ENCODE measurements at regions not wholly inside any gene's neighbourhood (a gene's known extent, or its start where the extent isn't known, plus 50 kb on each side); places are given as distances from the start of the nearest gene placed in this dataset.
"Not testable (repeated sequence)": the region's sequence is repeated elsewhere in the genome, so short reads cannot be mapped to it uniquely, and the experiment has no call there.

GRCh38 chr7:131674131-131674530 is 117.7 kb upstream of the PODXL start:
- TF ChIP-seq YY1 (IDR thresholded peaks at IDR 0.05; ENCODE audit: insufficient read depth, insufficient read length) (no peak), SUZ12 (IDR thresholded peaks at IDR 0.05; ENCODE audit: extremely low read depth, insufficient read depth, insufficient read length) (no peak), ZNF274 (IDR thresholded peaks at IDR 0.05; ENCODE audit: low read depth, low read length) (no peak)
- Histone ChIP-seq H3K4me3 (ENCODE audit: insufficient read length, low read depth) (no peak overlapping the region), H3K4me1 (ENCODE audit: insufficient read depth, insufficient read length) (no peaks in the 10 kb centered on the region), H3K9me3 (ENCODE audit: insufficient read depth, low read length) (no peaks in the 10 kb centered on the region), H3K9ac (ENCODE audit: insufficient read length, low read depth) (no peak overlapping the region), H3K27me3 (ENCODE audit: insufficient read depth, insufficient read length) (no peaks in the 10 kb centered on the region), H3K36me3 (ENCODE audit: insufficient read depth, insufficient read length, low read length) (peaks cover 30% of the 10 kb centered on the region)
- no peak for DNase-seq (ENCODE audit: low read depth, low spot score)

GRCh38 chr7:131673576-131673975 is 117.1 kb upstream of the PODXL start:
- Histone ChIP-seq H3K4me3 (ENCODE audit: insufficient read length, low read depth) (no peak overlapping the region), H3K9ac (ENCODE audit: insufficient read length, low read depth) (no peak overlapping the region), H3K9me3 (ENCODE audit: insufficient read depth, low read length) (no peaks in the 10 kb centered on the region), H3K4me1 (ENCODE audit: insufficient read depth, insufficient read length) (no peaks in the 10 kb centered on the region), H3K36me3 (ENCODE audit: insufficient read depth, insufficient read length, low read length) (peaks cover 31% of the 10 kb centered on the region), H3K27me3 (ENCODE audit: insufficient read depth, insufficient read length) (no peaks in the 10 kb centered on the region)
- TF ChIP-seq ZNF274 (IDR thresholded peaks at IDR 0.05; ENCODE audit: low read depth, low read length) (no peak), SUZ12 (IDR thresholded peaks at IDR 0.05; ENCODE audit: extremely low read depth, insufficient read depth, insufficient read length) (no peak), YY1 (IDR thresholded peaks at IDR 0.05; ENCODE audit: insufficient read depth, insufficient read length) (no peak)
- DNase-seq (ENCODE audit: low read depth, low spot score), result no peak

GRCh38 chr7:131670406-131670805 is 114.0 kb upstream of the PODXL start:
- Histone ChIP-seq H3K9ac (ENCODE audit: insufficient read length, low read depth) (no peak overlapping the region), H3K4me3 (ENCODE audit: insufficient read length, low read depth) (no peak overlapping the region), H3K36me3 (ENCODE audit: insufficient read depth, insufficient read length, low read length) (peaks cover 50% of the 10 kb centered on the region), H3K27me3 (ENCODE audit: insufficient read depth, insufficient read length) (no peaks in the 10 kb centered on the region), H3K4me1 (ENCODE audit: insufficient read depth, insufficient read length) (no peaks in the 10 kb centered on the region), H3K9me3 (ENCODE audit: insufficient read depth, low read length) (no peaks in the 10 kb centered on the region)
- TF ChIP-seq ZNF274 (IDR thresholded peaks at IDR 0.05; ENCODE audit: low read depth, low read length) (no peak), SUZ12 (IDR thresholded peaks at IDR 0.05; ENCODE audit: extremely low read depth, insufficient read depth, insufficient read length) (no peak), YY1 (IDR thresholded peaks at IDR 0.05; ENCODE audit: insufficient read depth, insufficient read length) (no peak)
- DNase-seq (ENCODE audit: low read depth, low spot score), result no peak

- Histone ChIP-seq H3K4me1 (ENCODE audit: insufficient read depth, insufficient read length) (peaks cover 5% of the 10 kb centered on the region), H3K4me3 (ENCODE audit: insufficient read length, low read depth) (no peak overlapping the region), H3K9me3 (ENCODE audit: insufficient read depth, low read length) (no peaks in the 10 kb centered on the region), H3K36me3 (ENCODE audit: insufficient read depth, insufficient read length, low read length) (peaks cover 46% of the 10 kb centered on the region), H3K27me3 (ENCODE audit: insufficient read depth, insufficient read length) (no peaks in the 10 kb centered on the region), H3K9ac (ENCODE audit: insufficient read length, low read depth) (no peak overlapping the region)
- no peak for DNase-seq (ENCODE audit: low read depth, low spot score)
- no peak for TF ChIP-seq YY1 (IDR thresholded peaks at IDR 0.05; ENCODE audit: insufficient read depth, insufficient read length)
- no peak for TF ChIP-seq ZNF274 (IDR thresholded peaks at IDR 0.05; ENCODE audit: low read depth, low read length)
- no peak for TF ChIP-seq SUZ12 (IDR thresholded peaks at IDR 0.05; ENCODE audit: extremely low read depth, insufficient read depth, insufficient read length)
Observed at GRCh38 chr7:131667699-131668098, 111.3 kb upstream of the PODXL start.

GRCh38 chr7:131665021-131665420 is 108.6 kb upstream of the PODXL start:
- no peak for DNase-seq (ENCODE audit: low read depth, low spot score)
- no peaks in the 10 kb centered on the region for H3K27me3 ChIP-seq (ENCODE audit: insufficient read depth, insufficient read length)
- H3K9ac ChIP-seq (ENCODE audit: insufficient read length, low read depth), result no peak overlapping the region
- no peak for TF ChIP-seq YY1 (IDR thresholded peaks at IDR 0.05; ENCODE audit: insufficient read depth, insufficient read length)
- TF ChIP-seq ZNF274 (IDR thresholded peaks at IDR 0.05; ENCODE audit: low read depth, low read length), result no peak
- no peak for TF ChIP-seq SUZ12 (IDR thresholded peaks at IDR 0.05; ENCODE audit: extremely low read depth, insufficient read depth, insufficient read length)
- H3K9me3 ChIP-seq (ENCODE audit: insufficient read depth, low read length), result no peaks in the 10 kb centered on the region
- no peak overlapping the region for H3K4me3 ChIP-seq (ENCODE audit: insufficient read length, low read depth)
- peaks cover 5% of the 10 kb centered on the region for H3K4me1 ChIP-seq (ENCODE audit: insufficient read depth, insufficient read length)
- peaks cover 36% of the 10 kb centered on the region for H3K36me3 ChIP-seq (ENCODE audit: insufficient read depth, insufficient read length, low read length)

- no peaks in the 10 kb centered on the region for H3K9me3 ChIP-seq (ENCODE audit: insufficient read depth, low read length)
- no peak overlapping the region for H3K9ac ChIP-seq (ENCODE audit: insufficient read length, low read depth)
- H3K4me3 ChIP-seq (ENCODE audit: insufficient read length, low read depth), result no peak overlapping the region
- H3K4me1 ChIP-seq (ENCODE audit: insufficient read depth, insufficient read length), result peaks cover 5% of the 10 kb centered on the region
- no peak for DNase-seq (ENCODE audit: low read depth, low spot score)
- H3K36me3 ChIP-seq (ENCODE audit: insufficient read depth, insufficient read length, low read length), result peaks cover 36% of the 10 kb centered on the region
- no peaks in the 10 kb centered on the region for H3K27me3 ChIP-seq (ENCODE audit: insufficient read depth, insufficient read length)
- TF ChIP-seq YY1 (IDR thresholded peaks at IDR 0.05; ENCODE audit: insufficient read depth, insufficient read length) (no peak), ZNF274 (IDR thresholded peaks at IDR 0.05; ENCODE audit: low read depth, low read length) (no peak), SUZ12 (IDR thresholded peaks at IDR 0.05; ENCODE audit: extremely low read depth, insufficient read depth, insufficient read length) (no peak)
Observed at GRCh38 chr7:131664570-131664969, 108.1 kb upstream of the PODXL start.

GRCh38 chr7:131662301-131662873 is 106.0 kb upstream of the PODXL start:
- peaks cover 31% of the 10 kb centered on the region for H3K36me3 ChIP-seq (ENCODE audit: insufficient read depth, insufficient read length, low read length)
- not testable (repeated sequence) for H3K9ac ChIP-seq (ENCODE audit: insufficient read length, low read depth); H3K4me1 ChIP-seq (ENCODE audit: insufficient read depth, insufficient read length); H3K4me3 ChIP-seq (ENCODE audit: insufficient read length, low read depth); H3K27me3 ChIP-seq (ENCODE audit: insufficient read depth, insufficient read length); H3K9me3 ChIP-seq (ENCODE audit: insufficient read depth, low read length); DNase-seq (ENCODE audit: low read depth, low spot score)

GRCh38 chr7:131657881-131658280 is 101.5 kb upstream of the PODXL start:
- H3K9me3 ChIP-seq (ENCODE audit: insufficient read depth, low read length), result no peaks in the 10 kb centered on the region
- H3K27me3 ChIP-seq (ENCODE audit: insufficient read depth, insufficient read length), result no peaks in the 10 kb centered on the region
- no peak overlapping the region for H3K4me3 ChIP-seq (ENCODE audit: insufficient read length, low read depth)
- no peak overlapping the region for H3K9ac ChIP-seq (ENCODE audit: insufficient read length, low read depth)
- peaks cover 2% of the 10 kb centered on the region for H3K4me1 ChIP-seq (ENCODE audit: insufficient read depth, insufficient read length)
- TF ChIP-seq SUZ12 (IDR thresholded peaks at IDR 0.05; ENCODE audit: extremely low read depth, insufficient read depth, insufficient read length), result no peak
- no peak for TF ChIP-seq ZNF274 (IDR thresholded peaks at IDR 0.05; ENCODE audit: low read depth, low read length)
- no peak for TF ChIP-seq YY1 (IDR thresholded peaks at IDR 0.05; ENCODE audit: insufficient read depth, insufficient read length)
- no peak for DNase-seq (ENCODE audit: low read depth, low spot score)
- H3K36me3 ChIP-seq (ENCODE audit: insufficient read depth, insufficient read length, low read length), result peaks cover 28% of the 10 kb centered on the region

Measured in NT2/D1 (cell line).